ENCODE measurements at regions not wholly inside any gene's neighbourhood (a gene's known extent, or its start where the extent isn't known, plus 50 kb on each side); places are given as distances from the start of the nearest gene placed in this dataset.

DNA sequence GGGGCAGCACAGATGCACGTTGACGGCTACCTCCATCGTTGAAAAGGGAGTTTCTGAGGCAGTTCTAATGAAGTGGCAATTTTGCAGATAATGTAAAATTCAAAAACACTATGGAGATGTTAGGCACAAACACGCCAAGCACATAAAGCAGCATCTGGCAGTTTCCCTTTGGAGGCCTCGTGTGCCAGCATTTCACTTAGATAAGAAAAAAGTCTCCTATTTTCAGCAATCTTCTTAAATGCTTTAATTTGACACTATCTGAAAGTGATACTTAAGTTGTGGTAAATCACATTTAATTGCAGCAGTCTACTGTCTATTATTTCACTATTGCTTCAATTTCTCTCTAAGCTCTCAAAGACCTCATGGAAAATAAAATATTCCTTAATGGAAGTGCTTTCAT is 125.3 kb upstream of the PROKR2 start:
- no peaks in the 10 kb centered on the region for H3K27me3 ChIP-seq (ENCODE audit: control insufficient read depth, insufficient read depth, low read length)
- H3K4me3 ChIP-seq (ENCODE audit: low read depth, low read length): no peak overlapping the region
- TF ChIP-seq, protein P1, sequence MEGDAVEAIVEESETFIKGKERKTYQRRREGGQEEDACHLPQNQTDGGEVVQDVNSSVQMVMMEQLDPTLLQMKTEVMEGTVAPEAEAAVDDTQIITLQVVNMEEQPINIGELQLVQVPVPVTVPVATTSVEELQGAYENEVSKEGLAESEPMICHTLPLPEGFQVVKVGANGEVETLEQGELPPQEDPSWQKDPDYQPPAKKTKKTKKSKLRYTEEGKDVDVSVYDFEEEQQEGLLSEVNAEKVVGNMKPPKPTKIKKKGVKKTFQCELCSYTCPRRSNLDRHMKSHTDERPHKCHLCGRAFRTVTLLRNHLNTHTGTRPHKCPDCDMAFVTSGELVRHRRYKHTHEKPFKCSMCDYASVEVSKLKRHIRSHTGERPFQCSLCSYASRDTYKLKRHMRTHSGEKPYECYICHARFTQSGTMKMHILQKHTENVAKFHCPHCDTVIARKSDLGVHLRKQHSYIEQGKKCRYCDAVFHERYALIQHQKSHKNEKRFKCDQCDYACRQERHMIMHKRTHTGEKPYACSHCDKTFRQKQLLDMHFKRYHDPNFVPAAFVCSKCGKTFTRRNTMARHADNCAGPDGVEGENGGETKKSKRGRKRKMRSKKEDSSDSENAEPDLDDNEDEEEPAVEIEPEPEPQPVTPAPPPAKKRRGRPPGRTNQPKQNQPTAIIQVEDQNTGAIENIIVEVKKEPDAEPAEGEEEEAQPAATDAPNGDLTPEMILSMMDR (IDR thresholded peaks at IDR 0.05; ENCODE audit: low read depth, low read length): no peak
- CTCF ChIA-PET: interaction anchor here (0.8 kb wide), 1 partner anchor 13 kb away, joined by 3 read pairs; no protein-coding TSS in a partner anchor
- no peak for DNase-seq (ENCODE audit: low read depth, low spot score)
- POLR2A ChIA-PET: no interaction called here
- no peaks in the 10 kb centered on the region for H3K9me3 ChIP-seq (ENCODE audit: control insufficient read depth, insufficient read depth, low read length)
- H3K27ac ChIP-seq (ENCODE audit: low read depth, low read length): no peak overlapping the region

DNA sequence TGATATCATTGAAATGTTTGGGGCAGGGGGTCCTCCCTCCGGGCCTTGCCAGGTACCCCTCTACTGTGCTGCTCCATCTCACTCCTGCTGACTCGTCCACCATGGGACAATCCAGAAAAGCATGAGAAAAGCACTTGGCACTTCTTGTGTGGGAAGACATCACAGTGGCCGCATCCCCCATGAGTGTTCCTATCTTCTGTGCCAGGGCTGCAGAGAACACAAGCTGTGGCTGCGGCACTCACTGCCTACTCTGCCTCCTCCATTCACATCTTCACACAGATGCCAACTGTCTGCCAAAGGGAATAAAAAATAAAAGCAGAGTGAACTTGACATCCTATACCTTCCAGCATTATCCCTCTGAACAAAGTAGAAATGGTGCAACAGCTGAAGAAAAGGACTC is 117.4 kb upstream of the PROKR2 start:
- DNase-seq (ENCODE audit: low read depth, low spot score): no peak
- peaks cover 4% of the 10 kb centered on the region for H3K27me3 ChIP-seq (ENCODE audit: control insufficient read depth, insufficient read depth, low read length)
- no peaks in the 10 kb centered on the region for H3K9me3 ChIP-seq (ENCODE audit: control insufficient read depth, insufficient read depth, low read length)
- H3K4me3 ChIP-seq (ENCODE audit: low read depth, low read length): no peak overlapping the region
- CTCF ChIA-PET: no interaction called here
- no peak overlapping the region for H3K27ac ChIP-seq (ENCODE audit: low read depth, low read length)
- POLR2A ChIA-PET: no interaction called here
- TF ChIP-seq, protein P1 (IDR thresholded peaks at IDR 0.05; ENCODE audit: low read depth, low read length): no peak

DNA sequence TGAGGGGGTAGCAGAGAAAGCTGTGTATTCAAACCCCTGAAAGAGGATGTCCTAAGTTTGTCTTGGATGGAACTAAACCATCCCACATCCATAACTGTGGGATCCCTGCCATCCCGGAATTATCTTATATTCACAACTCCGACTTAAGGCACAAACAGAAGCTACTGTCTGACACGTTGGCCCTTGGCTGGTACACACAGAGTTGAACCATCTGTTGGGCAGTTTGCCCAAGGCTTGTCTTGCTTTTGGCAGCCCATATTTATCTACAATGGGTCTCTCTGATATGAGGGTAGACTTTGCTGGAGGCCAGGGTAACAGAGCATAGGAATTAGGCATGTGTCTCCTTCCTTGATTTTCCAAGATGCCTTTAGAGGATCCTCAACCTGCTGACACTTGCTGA is 116.6 kb upstream of the PROKR2 start:
- Histone ChIP-seq H3K9me3 (ENCODE audit: control insufficient read depth, insufficient read depth, low read length) (no peaks in the 10 kb centered on the region), H3K27me3 (ENCODE audit: control insufficient read depth, insufficient read depth, low read length) (peaks cover 4% of the 10 kb centered on the region), H3K4me3 (ENCODE audit: low read depth, low read length) (no peak overlapping the region), H3K27ac (ENCODE audit: low read depth, low read length) (no peak overlapping the region)
- TF ChIP-seq, protein P1 (IDR thresholded peaks at IDR 0.05; ENCODE audit: low read depth, low read length): no peak
- CTCF ChIA-PET: no interaction called here
- POLR2A ChIA-PET: no interaction called here
- no peak for DNase-seq (ENCODE audit: low read depth, low spot score)

DNA sequence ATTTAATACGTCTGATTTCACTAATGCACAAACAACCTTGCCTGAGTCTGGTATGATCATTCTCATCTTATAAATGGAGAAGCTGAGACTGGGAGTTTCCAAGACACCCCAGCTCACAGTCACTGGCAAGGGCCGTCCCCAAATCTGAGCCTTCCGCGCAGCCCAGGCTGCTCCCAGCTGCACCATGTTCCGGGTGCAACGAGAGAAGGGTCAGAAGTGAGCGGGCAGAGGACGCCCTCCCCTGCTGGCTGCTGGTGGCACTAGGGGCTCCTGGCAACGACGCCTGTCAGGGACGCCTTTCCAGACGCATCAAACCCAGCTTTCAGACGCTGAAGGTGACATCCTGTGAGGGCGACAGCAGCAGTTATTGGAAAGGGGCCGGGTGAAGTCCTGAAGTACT is 115.3 kb upstream of the PROKR2 start:
- ChIA-PET CTCF (interaction anchor here (0.9 kb wide), 1 partner anchor 16 kb away, joined by 3 read pairs; no protein-coding TSS in a partner anchor), POLR2A (no interaction called here)
- TF ChIP-seq, protein P1 (IDR thresholded peaks at IDR 0.05; ENCODE audit: low read depth, low read length): no peak
- DNase-seq (ENCODE audit: low read depth, low spot score): no peak
- peaks cover 4% of the 10 kb centered on the region for H3K27me3 ChIP-seq (ENCODE audit: control insufficient read depth, insufficient read depth, low read length)
- no peak overlapping the region for H3K27ac ChIP-seq (ENCODE audit: low read depth, low read length)
- H3K9me3 ChIP-seq (ENCODE audit: control insufficient read depth, insufficient read depth, low read length): no peaks in the 10 kb centered on the region
- no peak overlapping the region for H3K4me3 ChIP-seq (ENCODE audit: low read depth, low read length)

DNA sequence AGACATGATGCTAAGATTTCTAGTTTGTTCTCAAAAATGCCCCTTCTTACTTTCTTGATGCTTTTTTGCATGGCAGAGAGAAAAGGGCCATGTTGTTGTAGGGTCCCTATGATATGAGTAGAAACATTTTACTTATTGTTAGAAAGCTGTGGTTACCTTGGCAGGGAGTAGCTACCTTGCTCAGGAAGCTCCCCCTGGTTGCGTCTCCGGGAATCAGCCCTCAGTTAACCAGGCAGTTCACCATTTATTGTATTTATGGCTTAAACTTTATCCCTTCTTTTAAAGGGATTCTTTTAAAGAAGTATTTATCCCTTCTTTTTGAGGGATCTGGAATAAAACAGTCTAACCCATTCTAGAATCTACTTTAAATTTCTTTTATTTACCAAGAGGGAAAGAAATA is 113.9 kb upstream of the PROKR2 start:
- TF ChIP-seq, protein P1 (IDR thresholded peaks at IDR 0.05; ENCODE audit: low read depth, low read length): no peak
- Histone ChIP-seq H3K27ac (ENCODE audit: low read depth, low read length) (no peak overlapping the region), H3K27me3 (ENCODE audit: control insufficient read depth, insufficient read depth, low read length) (peaks cover 4% of the 10 kb centered on the region), H3K9me3 (ENCODE audit: control insufficient read depth, insufficient read depth, low read length) (no peaks in the 10 kb centered on the region), H3K4me3 (ENCODE audit: low read depth, low read length) (no peak overlapping the region)
- POLR2A ChIA-PET: no interaction called here
- DNase-seq (ENCODE audit: low read depth, low spot score): no peak
- CTCF ChIA-PET: no interaction called here
